Smooth muscle cell (in vitro differentiated cells): ENCODE measurements at regions not wholly inside any gene's neighbourhood (a gene's known extent, or its start where the extent isn't known, plus 50 kb on each side); places are given as distances from the start of the nearest gene placed in this dataset.

Experiments used
- DNase-seq: peaks from one replicate; lab custom pipeline; 2025; ENCODE audit not compliant: unreplicated experiment; lab: John Stamatoyannopoulos, UW
- H2AFZ ChIP-seq: fragments of 200-600 bp; sonication (generic); 2 replicates; pipeline ENCODE4 v1.6.0; 2016; ENCODE audit warnings: antibody characterized with exemption, low read depth, mild to moderate bottlenecking
- H3F3A ChIP-seq: fragments of 200-600 bp; sonication (generic); 2 replicates; pipeline ENCODE4 v1.6.0; 2017; ENCODE audit warnings: antibody characterized with exemption, low read depth
- H3K27ac ChIP-seq: fragments of 200-600 bp; sonication (generic); 2 replicates; pipeline ENCODE4 v1.5.1; 2016; ENCODE audit warnings: low read depth, mild to moderate bottlenecking
- H3K27me3 ChIP-seq: fragments of 200-600 bp; sonication (generic); 2 replicates; pipeline ENCODE4 v1.6.1; 2016; ENCODE audit warnings: low read depth, mild to moderate bottlenecking
- H3K36me3 ChIP-seq: fragments of 200-600 bp; sonication (generic); 2 replicates; pipeline ENCODE4 v1.5.1; 2016; ENCODE audit warnings: low read depth
- H3K4me1 ChIP-seq: fragments of 200-600 bp; sonication (generic); 2 replicates; pipeline ENCODE4 v1.5.1; 2016; ENCODE audit warnings: low read depth
- H3K4me2 ChIP-seq: fragments of 200-600 bp; sonication (generic); 2 replicates; pipeline ENCODE4 v1.6.0; 2016; ENCODE audit warnings: mild to moderate bottlenecking
- H3K4me3 ChIP-seq: fragments of 200-600 bp; sonication (generic); 2 replicates; pipeline ENCODE4 v1.5.1; 2016; ENCODE audit warnings: mild to moderate bottlenecking
- H3K79me2 ChIP-seq: fragments of 200-600 bp; sonication (generic); 2 replicates; pipeline ENCODE4 v1.6.0; 2016; ENCODE audit warnings: low read depth, mild to moderate bottlenecking
- H3K9ac ChIP-seq: fragments of 200-600 bp; sonication (generic); 2 replicates; pipeline ENCODE4 v1.6.0; 2016; ENCODE audit warnings: low read depth
- H3K9me3 ChIP-seq: fragments of 200-600 bp; sonication (generic); replicated peaks from 2 replicates; pipeline ENCODE4 v1.5.1; 2016; ENCODE audit warnings: low read depth
- H4K20me1 ChIP-seq: fragments of 200-600 bp; sonication (generic); 2 replicates; pipeline ENCODE4 v1.6.0; 2016; ENCODE audit warnings: low read depth
- WGBS: methylation state at CpG from one replicate; pipeline ENCODE4 v1.1.7; 2016; ENCODE audit warnings: low lambda C conversion rate; 5-methylcytosine and 5-hydroxymethylcytosine counted together
- TF ChIP-seq, protein P1 (sequence below): fragments of 200-600 bp; sonication (generic); IDR thresholded peaks from 2 replicates; pipeline ENCODE4 v1.5.1; 2017; ENCODE audit warnings: borderline replicate concordance, mild to moderate bottlenecking, antibody characterized with exemption; ENCODE audit not compliant: insufficient read depth, poor library complexity, severe bottlenecking

DNA sequence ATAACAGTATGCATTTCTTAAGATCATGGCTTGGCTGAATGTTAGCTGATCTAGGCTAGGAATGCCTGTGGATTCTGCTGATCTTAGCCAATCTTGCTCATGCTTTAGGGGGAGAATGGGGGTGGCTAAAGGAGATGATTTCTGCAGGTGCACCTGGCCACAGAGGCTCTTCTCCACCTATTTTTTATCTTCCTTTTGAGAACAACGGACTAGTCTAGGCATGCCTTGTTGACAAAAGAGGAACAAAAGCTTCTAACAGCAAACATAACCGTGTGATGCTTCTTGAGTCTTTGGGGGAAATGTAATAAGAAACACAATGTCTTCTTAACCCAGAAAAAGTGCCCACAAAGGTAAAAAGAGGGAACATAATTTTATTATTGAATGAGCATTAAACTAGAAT, 743.5 kb downstream of the ARAP2 start:
- H4K20me1 ChIP-seq: no peaks in the 10 kb centered on the region
- H3K4me1 ChIP-seq: no peaks in the 10 kb centered on the region
- TF ChIP-seq, protein P1, sequence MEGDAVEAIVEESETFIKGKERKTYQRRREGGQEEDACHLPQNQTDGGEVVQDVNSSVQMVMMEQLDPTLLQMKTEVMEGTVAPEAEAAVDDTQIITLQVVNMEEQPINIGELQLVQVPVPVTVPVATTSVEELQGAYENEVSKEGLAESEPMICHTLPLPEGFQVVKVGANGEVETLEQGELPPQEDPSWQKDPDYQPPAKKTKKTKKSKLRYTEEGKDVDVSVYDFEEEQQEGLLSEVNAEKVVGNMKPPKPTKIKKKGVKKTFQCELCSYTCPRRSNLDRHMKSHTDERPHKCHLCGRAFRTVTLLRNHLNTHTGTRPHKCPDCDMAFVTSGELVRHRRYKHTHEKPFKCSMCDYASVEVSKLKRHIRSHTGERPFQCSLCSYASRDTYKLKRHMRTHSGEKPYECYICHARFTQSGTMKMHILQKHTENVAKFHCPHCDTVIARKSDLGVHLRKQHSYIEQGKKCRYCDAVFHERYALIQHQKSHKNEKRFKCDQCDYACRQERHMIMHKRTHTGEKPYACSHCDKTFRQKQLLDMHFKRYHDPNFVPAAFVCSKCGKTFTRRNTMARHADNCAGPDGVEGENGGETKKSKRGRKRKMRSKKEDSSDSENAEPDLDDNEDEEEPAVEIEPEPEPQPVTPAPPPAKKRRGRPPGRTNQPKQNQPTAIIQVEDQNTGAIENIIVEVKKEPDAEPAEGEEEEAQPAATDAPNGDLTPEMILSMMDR: no peak
- no peak overlapping the region for H3K27ac ChIP-seq
- no peak overlapping the region for H3K9ac ChIP-seq
- no peaks in the 10 kb centered on the region for H3K9me3 ChIP-seq
- WGBS: 74% methylated on average over 2 of the region's 2 CpGs
- no peak overlapping the region for H3K4me3 ChIP-seq
- no peaks in the 10 kb centered on the region for H3K36me3 ChIP-seq
- no peak overlapping the region for H2AFZ ChIP-seq
- no peak overlapping the region for H3K4me2 ChIP-seq
- H3F3A ChIP-seq: no peaks in the 10 kb centered on the region
- DNase-seq: no peak
- H3K79me2 ChIP-seq: no peaks in the 10 kb centered on the region
- H3K27me3 ChIP-seq: no peaks in the 10 kb centered on the region

DNA sequence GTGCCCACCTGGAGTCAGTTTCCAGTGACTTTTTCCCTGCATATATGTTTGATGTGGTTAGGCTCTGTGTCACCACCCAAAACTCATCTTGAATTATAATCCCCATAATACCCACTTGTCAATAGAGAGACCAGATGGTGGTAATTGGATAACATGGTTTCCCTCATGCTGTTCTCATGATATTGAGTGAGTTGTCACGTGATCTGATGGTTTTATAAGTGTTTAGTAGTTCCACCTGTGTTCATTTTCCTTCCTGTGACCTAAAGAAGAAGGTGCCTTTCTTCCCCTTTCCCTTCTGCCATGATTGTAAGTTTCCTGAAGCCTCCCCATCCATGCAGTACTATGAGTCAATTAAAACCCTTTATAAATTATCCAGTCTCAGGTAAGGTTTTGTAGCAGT, 740.9 kb downstream of the ARAP2 start:
- TF ChIP-seq, protein P1: no peak
- WGBS: 62% methylated on average over 1 of the region's 1 CpG
- H3K27me3 ChIP-seq: no peaks in the 10 kb centered on the region

DNA sequence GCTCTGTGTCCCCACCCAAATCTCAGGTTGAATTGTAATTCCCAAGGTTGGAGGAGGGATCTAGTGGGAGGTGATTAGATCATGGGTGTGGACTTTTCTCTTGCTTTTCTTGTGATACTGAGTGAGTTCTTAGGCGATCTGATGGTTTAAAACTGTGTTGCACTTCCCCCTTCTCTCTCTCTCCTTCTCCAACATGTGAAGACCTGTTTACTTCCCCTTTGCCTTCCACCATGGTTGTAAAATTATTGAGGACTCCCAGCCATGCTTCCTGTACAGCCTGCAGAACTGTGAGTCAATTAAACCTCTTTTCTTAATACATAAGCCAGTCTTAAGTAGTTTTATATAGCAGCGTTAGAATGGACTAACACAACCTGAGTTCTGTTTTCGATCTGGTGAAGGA, 738.2 kb downstream of the ARAP2 start:
- H3K36me3 ChIP-seq: no peaks in the 10 kb centered on the region
- no peak overlapping the region for H3K9ac ChIP-seq
- H3F3A ChIP-seq: no peaks in the 10 kb centered on the region
- TF ChIP-seq, protein P1: no peak
- no peaks in the 10 kb centered on the region for H3K9me3 ChIP-seq
- H3K4me3 ChIP-seq: no peak overlapping the region
- no peaks in the 10 kb centered on the region for H3K27me3 ChIP-seq
- H4K20me1 ChIP-seq: no peaks in the 10 kb centered on the region
- no peaks in the 10 kb centered on the region for H3K79me2 ChIP-seq
- no peaks in the 10 kb centered on the region for H3K4me1 ChIP-seq
- H3K27ac ChIP-seq: no peak overlapping the region
- no peak overlapping the region for H2AFZ ChIP-seq
- DNase-seq: no peak
- 94% methylated on average over 3 of the region's 3 CpGs for WGBS
- no peak overlapping the region for H3K4me2 ChIP-seq

More for the DNA sequence above, 740.9 kb downstream of the ARAP2 start:
- H3K4me3 ChIP-seq: no peak overlapping the region
- H3K4me1 ChIP-seq: no peaks in the 10 kb centered on the region
- H3F3A ChIP-seq: no peaks in the 10 kb centered on the region
- no peak overlapping the region for H3K4me2 ChIP-seq
- no peaks in the 10 kb centered on the region for H3K36me3 ChIP-seq
- H3K9me3 ChIP-seq: no peaks in the 10 kb centered on the region
- H3K79me2 ChIP-seq: no peaks in the 10 kb centered on the region
- H2AFZ ChIP-seq: no peak overlapping the region
- no peak overlapping the region for H3K9ac ChIP-seq
- DNase-seq: no peak
- no peak overlapping the region for H3K27ac ChIP-seq
- H4K20me1 ChIP-seq: no peaks in the 10 kb centered on the region

DNA sequence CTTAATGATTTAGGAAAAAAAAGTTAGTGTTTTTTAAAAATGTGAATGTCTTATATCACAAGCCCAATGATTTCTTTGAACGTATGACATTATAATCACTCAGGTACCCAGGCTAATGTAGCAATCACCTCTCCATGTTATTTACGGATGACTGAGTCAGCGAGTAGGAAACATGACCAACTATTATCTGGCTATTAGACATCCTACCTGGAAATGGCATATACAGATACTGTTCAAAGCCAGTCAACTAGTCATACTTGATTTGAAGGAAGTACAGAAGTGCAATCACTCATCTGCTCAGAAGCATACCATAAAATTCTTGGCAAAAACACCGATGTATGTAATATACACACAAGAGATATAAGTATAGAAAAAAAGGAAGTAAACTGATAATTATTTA, 732.5 kb downstream of the ARAP2 start:
- WGBS: 76% methylated on average over 4 of the region's 4 CpGs
- Histone ChIP-seq H3K4me3 (no peak overlapping the region), H3K9ac (no peak overlapping the region), H3K4me2 (no peak overlapping the region), H3K9me3 (no peaks in the 10 kb centered on the region), H4K20me1 (no peaks in the 10 kb centered on the region), H3F3A (no peaks in the 10 kb centered on the region), H3K4me1 (no peaks in the 10 kb centered on the region), H3K27me3 (no peaks in the 10 kb centered on the region), H3K27ac (no peak overlapping the region), H3K36me3 (no peaks in the 10 kb centered on the region), H3K79me2 (no peaks in the 10 kb centered on the region), H2AFZ (no peak overlapping the region)
- DNase-seq: no peak
- TF ChIP-seq, protein P1: no peak
